GM13976 (cell line): ENCODE measurements at regions not wholly inside any gene's neighbourhood (a gene's known extent, or its start where the extent isn't known, plus 50 kb on each side); places are given as distances from the start of the nearest gene placed in this dataset.

Experiments
- DNase-seq: peaks from one replicate; pipeline ENCODE4 v3.0.0; 2012; ENCODE audit warnings: low spot score
- CTCF ChIP-seq: IDR thresholded peaks from 2 replicates; pipeline ENCODE4 v1.5.1; 2012; ENCODE audit warnings: borderline replicate concordance, mild to moderate bottlenecking; ENCODE audit not compliant: insufficient read depth; ENCODE audit errors: extremely low read depth, missing control alignments, control extremely low read depth
- in situ Hi-C: fragments of 300-500 bp; cut with MboI; formaldehyde crosslinking; loops from one replicate; pipeline ENCODE4 v1.12.0; 2022; ENCODE audit warnings: low sequenced_read_pairs, mixed read lengths, inconsistent platforms; ENCODE audit not compliant: unreplicated experiment

DNA sequence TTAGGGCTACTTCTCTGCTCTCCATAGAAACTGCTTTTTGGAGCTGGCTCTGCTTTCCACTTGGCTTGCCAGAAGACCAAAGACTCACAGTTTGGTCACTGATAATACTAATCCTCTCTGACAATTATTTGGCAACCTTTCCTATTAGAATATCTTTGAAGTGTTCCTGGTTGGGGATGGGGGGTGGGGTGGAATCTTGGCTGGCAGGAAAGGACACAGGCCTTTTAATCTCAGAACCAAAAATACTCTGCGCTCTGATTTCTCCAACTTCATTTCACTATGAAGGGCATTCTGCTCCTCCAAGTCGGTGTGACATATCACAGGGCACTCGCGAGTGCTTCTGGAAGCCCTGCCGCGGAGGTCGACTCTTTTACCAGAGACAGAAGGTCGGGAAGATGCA, 1329.0 kb upstream of the WWC1 start:
- in situ Hi-C loops: no loop called here
- no peak for DNase-seq
- no peak for TF ChIP-seq CTCF

- in situ Hi-C loops: no loop called here
- no peak for TF ChIP-seq CTCF
- DNase-seq: no peak
Observed at GRCh38 chr5:166963596-166963995, 1327.8 kb upstream of the WWC1 start.

- TF ChIP-seq CTCF: no peak
- no peak for DNase-seq
- in situ Hi-C loops: no loop called here
Observed at GRCh38 chr5:166977911-166978422, 1313.5 kb upstream of the WWC1 start.

DNA sequence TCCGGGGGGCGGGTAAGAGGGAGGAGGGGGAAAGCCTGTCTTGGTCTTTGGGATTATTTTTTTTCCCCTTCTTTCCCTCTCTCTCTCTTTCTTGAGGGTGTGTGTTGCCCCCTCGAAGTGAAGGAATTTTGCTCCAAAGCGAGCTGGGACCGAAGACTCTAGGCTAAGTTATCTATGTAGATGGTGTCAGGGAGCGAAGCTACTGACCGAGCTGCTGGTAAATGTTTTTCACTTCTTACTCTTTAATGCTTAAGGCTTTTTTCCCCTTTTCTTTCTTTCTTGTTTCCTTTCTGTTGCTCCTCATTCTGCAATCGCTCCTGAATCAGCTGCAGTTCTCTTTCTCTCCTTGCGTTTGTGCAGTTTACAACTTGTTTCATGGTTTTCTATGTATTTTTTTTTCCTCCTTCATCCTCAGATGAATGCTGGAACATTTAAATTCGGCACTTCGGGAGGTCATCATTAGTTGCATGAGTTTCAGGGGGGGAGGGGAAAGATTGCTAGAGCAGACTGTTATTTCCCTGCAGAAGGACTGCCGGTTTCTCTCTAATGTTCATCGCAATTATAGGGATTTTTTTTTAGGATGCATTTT, 1312.0 kb upstream of the WWC1 start:
- TF ChIP-seq CTCF: no peak
- no peak for DNase-seq
- in situ Hi-C loops: no loop called here

- no peak for DNase-seq
- in situ Hi-C loops: no loop called here
- no peak for TF ChIP-seq CTCF
Observed at GRCh38 chr5:166980666-166981065, 1310.8 kb upstream of the WWC1 start.

GRCh38 chr5:166982226-166982625, 1309.2 kb upstream of the WWC1 start:
- TF ChIP-seq CTCF: no peak
- DNase-seq: no peak
- in situ Hi-C loops: no loop called here

DNA sequence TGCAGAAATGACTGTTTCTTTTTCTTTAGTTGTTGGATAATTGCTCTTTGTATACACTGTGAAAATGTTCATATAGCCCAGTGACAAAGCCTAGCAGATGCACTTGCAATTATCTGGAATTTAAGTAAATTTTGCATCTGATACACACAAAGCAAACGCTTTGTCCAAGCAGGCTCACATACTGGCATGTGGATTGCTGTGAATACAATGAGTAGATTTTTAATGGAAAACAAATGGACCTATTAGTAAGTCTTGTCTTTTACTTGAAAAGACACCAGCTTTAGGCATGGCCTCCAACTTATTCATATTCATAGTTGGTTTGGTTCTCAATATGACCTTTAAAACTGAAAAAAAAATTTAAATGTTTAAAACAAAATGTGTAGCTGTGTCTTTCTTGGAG, 1299.8 kb upstream of the WWC1 start:
- in situ Hi-C loops: no loop called here
- TF ChIP-seq CTCF: no peak

More for the DNA sequence above, 1299.8 kb upstream of the WWC1 start:
- DNase-seq: no peak
